Fibroblast of lung (primary cell): ENCODE measurements at regions not wholly inside any gene's neighbourhood (a gene's known extent, or its start where the extent isn't known, plus 50 kb on each side); places are given as distances from the start of the nearest gene placed in this dataset.
"Not testable (repeated sequence)": the region's sequence is repeated elsewhere in the genome, so short reads cannot be mapped to it uniquely, and the experiment has no call there.

Source experiments
- DNase-seq, 2 donors: peaks; one replicate each; pipeline versions ENCODE4 v3.0.0 to v3.0.0-alpha.2; 2010; ENCODE audit warnings: low read depth in 2 of 2
- H2AFZ ChIP-seq: 2 replicates; pipeline ENCODE4 v1.5.1; 2012; ENCODE audit warnings: low read length, control low read depth, inconsistent platforms
- H3K27ac ChIP-seq: 2 replicates; pipeline ENCODE4 v1.5.1; 2011; ENCODE audit warnings: low read length, control low read depth; ENCODE audit not compliant: insufficient read depth
- H3K27me3 ChIP-seq: 2 replicates; pipeline ENCODE4 v1.5.1; 2011; ENCODE audit warnings: mild to moderate bottlenecking, low read length; ENCODE audit not compliant: control insufficient read depth, insufficient read depth
- H3K36me3 ChIP-seq: 2 replicates; pipeline ENCODE4 v1.5.1; 2011; ENCODE audit warnings: low read length; ENCODE audit not compliant: control insufficient read depth, insufficient read depth
- H3K4me1 ChIP-seq: 2 replicates; pipeline ENCODE4 v1.5.1; 2011; ENCODE audit warnings: low read length; ENCODE audit not compliant: control insufficient read depth, insufficient read depth; ENCODE audit errors: extremely low read depth
- H3K4me2 ChIP-seq: 2 replicates; pipeline ENCODE4 v1.5.1; 2011; ENCODE audit warnings: low read length, control low read depth; ENCODE audit not compliant: insufficient read depth; ENCODE audit errors: extremely low read depth
- H3K4me3 ChIP-seq, 4 experiments: fragments of 200-600 bp in 1 of 4; sonication (generic) in 1 of 4; replicated peaks in 1 of 4; 2 replicates each; pipeline ENCODE4 v1.5.1; 2011 to 2016; ENCODE audit warnings: low read length in 4 of 4, low read depth in 3 of 4, mild to moderate bottlenecking in 3 of 4, control low read depth in 2 of 4, inconsistent platforms in 1 of 4, mixed read lengths in 1 of 4; ENCODE audit not compliant: insufficient read depth in 1 of 4; ENCODE audit errors: control extremely low read depth in 1 of 4
- H3K79me2 ChIP-seq: 2 replicates; pipeline ENCODE4 v1.5.1; 2012; ENCODE audit warnings: mild to moderate bottlenecking, low read length, inconsistent platforms; ENCODE audit not compliant: control insufficient read depth, insufficient read depth
- H3K9ac ChIP-seq: 2 replicates; pipeline ENCODE4 v1.5.1; 2011; ENCODE audit warnings: mild to moderate bottlenecking, low read length, control low read depth; ENCODE audit not compliant: insufficient read depth
- H3K9me3 ChIP-seq: 2 replicates; pipeline ENCODE4 v1.5.1; 2012; ENCODE audit warnings: low read depth, low read length; ENCODE audit not compliant: control insufficient read depth, insufficient read depth
- H4K20me1 ChIP-seq: 2 replicates; pipeline ENCODE4 v1.5.1; 2011; ENCODE audit warnings: low read length; ENCODE audit not compliant: control insufficient read depth, insufficient read depth; ENCODE audit errors: extremely low read depth
- CTCF ChIP-seq, 2 donors: IDR thresholded peaks in 1 of 2; conservative IDR thresholded peaks in 1 of 2; 1 replicate in 1 of 2; 2 replicates in 1 of 2; pipeline ENCODE4 v1.5.1; 2011 to 2012; ENCODE audit warnings: low read length in 2 of 2, control low read depth in 1 of 2, inconsistent platforms in 1 of 2, low read depth in 1 of 2, mild to moderate bottlenecking in 1 of 2
- EZH2 ChIP-seq: IDR thresholded peaks from 2 replicates; pipeline ENCODE4 v1.5.1; 2012; ENCODE audit warnings: low read length, control low read depth, mild to moderate bottlenecking; ENCODE audit errors: missing control alignments

GRCh38 chr2:192947352-192947751 lies 752.6 kb upstream of the TMEFF2 start:
- H2AFZ ChIP-seq = no peak overlapping the region
- no peaks in the 10 kb centered on the region for H4K20me1 ChIP-seq
- no peak overlapping the region for H3K9ac ChIP-seq
- no peaks in the 10 kb centered on the region for H3K4me1 ChIP-seq
- H3K4me2 ChIP-seq = no peak overlapping the region
- H3K27me3 ChIP-seq = no peaks in the 10 kb centered on the region
- no peak overlapping the region for H3K4me3 ChIP-seq
- H3K27ac ChIP-seq = no peak overlapping the region
- H3K9me3 ChIP-seq = no peaks in the 10 kb centered on the region
- TF ChIP-seq EZH2 (no peak), CTCF (conservative IDR thresholded peaks at IDR 0.05 in 1 of 2, IDR thresholded peaks at IDR 0.05 in 1 of 2; ENCODE audit: low read depth in 1 of 2, low read length in 2 of 2) (no peak)
- no peak for DNase-seq
- no peaks in the 10 kb centered on the region for H3K36me3 ChIP-seq
- no peaks in the 10 kb centered on the region for H3K79me2 ChIP-seq

GRCh38 chr2:192940767-192941166 lies 746.0 kb upstream of the TMEFF2 start:
- no peak for DNase-seq
- H3K27me3 ChIP-seq = no peaks in the 10 kb centered on the region
- no peak overlapping the region for H3K27ac ChIP-seq

GRCh38 chr2:192932376-192932775 lies 737.6 kb upstream of the TMEFF2 start:
- Histone ChIP-seq H2AFZ (no peak overlapping the region), H3K27ac (no peak overlapping the region), H3K36me3 (no peaks in the 10 kb centered on the region), H3K79me2 (no peaks in the 10 kb centered on the region), H3K4me2 (no peak overlapping the region), H3K9me3 (no peaks in the 10 kb centered on the region), H3K4me1 (no peaks in the 10 kb centered on the region), H3K4me3 (no peak overlapping the region), H3K9ac (no peak overlapping the region), H3K27me3 (no peaks in the 10 kb centered on the region), H4K20me1 (no peaks in the 10 kb centered on the region)
- no peak for DNase-seq
- TF ChIP-seq CTCF (conservative IDR thresholded peaks at IDR 0.05 in 1 of 2, IDR thresholded peaks at IDR 0.05 in 1 of 2; ENCODE audit: low read depth in 1 of 2, low read length in 2 of 2) (no peak), EZH2 (no peak)

More at GRCh38 chr2:192940767-192941166, 746.0 kb upstream of the TMEFF2 start:
- Histone ChIP-seq H3K36me3 (no peaks in the 10 kb centered on the region), H3K9me3 (no peaks in the 10 kb centered on the region), H3K4me1 (no peaks in the 10 kb centered on the region), H3K4me2 (no peak overlapping the region), H3K9ac (no peak overlapping the region), H3K4me3 (no peak overlapping the region), H2AFZ (no peak overlapping the region), H3K79me2 (no peaks in the 10 kb centered on the region), H4K20me1 (no peaks in the 10 kb centered on the region)
- TF ChIP-seq CTCF (conservative IDR thresholded peaks at IDR 0.05 in 1 of 2, IDR thresholded peaks at IDR 0.05 in 1 of 2; ENCODE audit: low read depth in 1 of 2, low read length in 2 of 2) (no peak), EZH2 (no peak)

- not testable (repeated sequence) for H3K79me2 ChIP-seq
Observed at GRCh38 chr2:192921631-192922030, 726.9 kb upstream of the TMEFF2 start.

More at GRCh38 chr2:192921631-192922030, 726.9 kb upstream of the TMEFF2 start:
- not testable (repeated sequence) for H3K4me2 ChIP-seq, H3K9ac ChIP-seq, H3K27me3 ChIP-seq, H2AFZ ChIP-seq, H3K36me3 ChIP-seq, DNase-seq, H4K20me1 ChIP-seq, H3K4me3 ChIP-seq, H3K27ac ChIP-seq, H3K9me3 ChIP-seq, H3K4me1 ChIP-seq
